NCI-H2196 treated with DMSO at 0.1 percent for 48 hours (cell line): ENCODE measurements at regions not wholly inside any gene's neighbourhood (a gene's known extent, or its start where the extent isn't known, plus 50 kb on each side); places are given as distances from the start of the nearest gene placed in this dataset.
"Not testable (repeated sequence)": the region's sequence is repeated elsewhere in the genome, so short reads cannot be mapped to it uniquely, and the experiment has no call there.

Experiments used
- DNase-seq: peaks from one replicate; lab custom pipeline; 2025; ENCODE audit not compliant: unreplicated experiment; lab: John Stamatoyannopoulos, UW

DNA sequence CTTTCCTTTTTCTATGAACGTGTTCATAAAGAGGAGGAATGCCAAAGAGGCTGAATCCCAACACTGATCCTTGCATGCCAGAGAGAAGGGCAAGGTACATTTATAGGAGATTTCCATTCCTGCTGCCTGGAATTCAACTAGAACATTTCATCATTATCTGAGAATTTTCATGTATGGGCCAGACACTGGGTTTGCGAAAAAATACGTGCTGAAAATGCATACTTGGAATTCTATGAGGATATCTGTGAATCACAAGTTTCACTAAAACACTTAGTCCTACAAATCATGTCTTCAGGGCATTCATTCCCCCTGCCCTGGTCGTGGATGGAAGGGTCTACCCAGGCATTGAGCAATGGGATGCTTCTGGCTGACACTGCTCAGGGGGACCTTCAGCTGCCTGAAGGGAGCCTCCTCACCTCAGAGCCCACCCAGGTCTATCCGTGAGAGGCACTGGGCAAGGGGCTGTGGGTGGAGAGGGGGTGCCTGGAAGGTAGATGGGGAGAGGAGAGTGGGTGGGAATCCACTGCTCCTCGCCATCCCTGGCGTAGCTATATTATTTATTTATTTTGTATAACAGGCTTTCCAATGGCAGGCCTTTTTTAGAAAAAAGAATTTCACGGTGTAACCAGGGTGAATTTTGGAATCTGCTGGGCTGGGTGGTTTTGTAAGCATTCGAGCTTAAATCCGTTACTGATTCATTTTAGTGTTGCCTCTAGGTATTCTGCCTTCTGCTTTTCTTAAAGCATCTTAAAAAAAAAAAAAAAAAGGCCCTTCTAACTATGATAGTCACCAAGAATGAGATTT, 560.6 kb upstream of the ID2 start:
- no peak for DNase-seq

- no peak for DNase-seq
These were observed 559.9 kb upstream of the ID2 start for GRCh38 chr2:8121826-8122513.

DNA sequence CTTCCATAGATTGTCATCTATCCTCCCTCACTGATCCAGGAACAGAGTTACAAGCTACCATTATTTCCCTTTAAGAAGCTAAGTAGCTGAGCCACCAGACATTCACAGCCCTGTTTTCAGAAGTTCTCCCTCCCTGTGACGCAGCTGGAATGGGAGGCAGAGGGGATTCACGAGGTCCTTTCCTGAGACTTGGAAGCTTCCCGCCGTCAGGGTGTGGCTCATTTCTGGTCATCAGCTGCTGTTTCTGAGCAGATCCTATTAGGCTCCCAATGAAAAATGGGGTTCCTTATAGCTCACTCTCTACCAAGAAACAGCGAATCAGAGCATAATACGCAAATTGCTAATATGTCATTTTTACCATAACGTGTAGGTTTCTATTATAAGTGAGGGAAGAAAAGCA, 559.3 kb upstream of the ID2 start:
- no peak for DNase-seq

- no peak for DNase-seq
These were observed 558.4 kb upstream of the ID2 start for GRCh38 chr2:8123464-8123863.

- DNase-seq, result no peak
These were observed 555.8 kb upstream of the ID2 start for GRCh38 chr2:8125741-8126711.

DNA sequence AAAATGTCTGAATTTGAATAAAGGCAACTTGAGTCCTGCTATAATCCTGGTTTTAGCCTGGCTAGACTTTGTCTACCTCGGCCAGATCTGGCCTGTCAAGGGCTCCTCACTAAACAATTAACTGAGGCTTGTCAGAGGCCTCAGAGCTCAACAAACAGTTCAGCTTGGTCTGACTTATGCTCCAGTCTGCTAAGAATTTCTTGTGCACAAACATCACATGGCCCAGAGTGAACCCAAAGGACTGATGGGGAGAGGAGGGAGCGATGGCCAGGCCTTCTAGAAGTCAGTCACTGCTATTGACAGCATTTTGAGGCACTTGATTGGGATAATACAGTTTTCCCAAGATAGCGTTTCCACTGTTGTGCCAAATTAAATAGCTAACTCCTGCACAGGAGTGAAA, 555.1 kb upstream of the ID2 start:
- DNase-seq, result no peak

DNA sequence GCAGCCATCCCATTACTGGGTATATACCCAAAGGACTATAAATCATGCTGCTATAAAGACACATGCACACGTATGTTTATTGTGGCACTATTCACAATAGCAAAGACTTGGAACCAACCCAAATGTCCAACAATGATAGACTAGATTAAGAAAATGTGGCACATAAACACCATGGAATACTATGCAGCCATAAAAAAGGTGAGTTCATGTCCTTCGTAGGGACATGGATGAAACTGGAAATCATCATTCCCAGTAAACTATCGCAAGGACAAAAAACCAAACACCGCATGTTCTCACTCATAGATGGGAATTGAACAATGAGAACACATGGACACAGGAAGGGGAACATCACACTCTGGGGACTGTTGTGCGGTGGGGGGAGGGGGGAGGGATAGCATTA, 550.4 kb upstream of the ID2 start:
- not testable (repeated sequence) for DNase-seq

DNA sequence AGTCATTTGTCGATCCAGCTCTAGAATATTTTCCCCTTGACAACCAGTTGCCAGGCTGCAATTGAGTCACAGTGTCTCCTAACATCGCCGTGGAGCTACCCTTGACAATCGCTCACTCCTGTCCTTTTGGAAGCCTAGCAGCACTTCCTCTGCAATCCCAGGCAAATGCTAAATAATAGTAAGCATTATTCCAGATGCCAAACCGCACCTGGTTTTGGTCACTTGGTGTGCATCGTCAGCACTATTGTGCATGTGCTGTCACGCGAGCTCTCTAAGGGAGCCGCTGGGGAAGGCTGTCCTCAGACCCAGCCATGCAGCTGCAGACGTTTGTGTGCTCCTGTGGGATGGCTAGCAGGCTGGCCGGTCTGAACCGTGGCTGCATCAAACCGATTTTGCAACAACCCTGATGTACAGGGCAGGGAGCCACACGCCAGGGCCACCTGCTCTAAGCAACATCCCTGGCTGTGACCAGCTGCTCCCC, 549.5 kb upstream of the ID2 start:
- no peak for DNase-seq

DNA sequence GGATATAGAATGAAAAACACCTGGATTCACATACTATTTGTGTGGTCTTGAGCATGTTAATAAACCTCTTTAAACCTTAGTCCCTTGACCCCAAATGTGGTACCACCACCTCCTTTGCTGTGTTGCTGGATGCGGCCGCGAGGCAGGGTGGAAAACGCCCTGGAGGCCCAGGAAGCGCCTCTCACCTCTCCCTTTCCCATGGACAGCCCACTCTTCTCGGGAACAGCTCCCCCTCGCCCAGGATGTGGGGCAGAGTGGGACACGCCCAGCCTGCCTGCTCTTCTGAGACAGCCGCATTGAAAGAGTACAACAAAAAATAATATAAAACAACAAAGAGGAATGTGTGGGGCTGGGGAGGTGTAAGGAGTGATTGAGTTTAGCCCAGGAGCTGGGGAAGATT, 549.0 kb upstream of the ID2 start:
- no peak for DNase-seq

- no peak for DNase-seq
These were observed 548.5 kb upstream of the ID2 start for GRCh38 chr2:8133363-8133762.

DNA sequence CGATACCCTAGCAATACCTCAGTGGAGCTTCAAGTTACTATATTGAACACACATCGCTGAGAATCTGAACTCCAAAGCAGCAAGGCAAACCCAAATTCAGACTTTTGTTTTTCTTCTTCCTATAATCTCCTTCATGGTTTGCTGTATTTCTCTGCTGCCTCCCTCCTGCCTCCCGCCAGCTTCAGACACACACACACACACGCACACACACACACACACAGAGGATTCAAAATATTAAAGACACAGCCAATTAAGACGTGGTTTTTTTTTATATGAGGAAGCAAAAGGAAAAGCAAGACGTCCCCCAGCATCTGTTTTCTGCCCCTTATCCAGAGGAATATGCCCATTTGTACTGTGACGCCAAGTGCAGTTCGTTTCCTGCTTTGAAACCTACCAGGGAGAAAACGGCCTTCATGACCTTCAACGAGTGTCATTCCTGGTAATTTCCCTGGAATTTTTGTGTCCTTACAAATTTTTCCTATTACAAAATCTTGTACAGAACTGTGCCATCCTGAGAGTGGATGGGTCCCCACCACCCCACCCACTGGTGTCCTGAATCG, 547.9 kb upstream of the ID2 start:
- no peak for DNase-seq

- no peak for DNase-seq
These were observed 547.4 kb upstream of the ID2 start for GRCh38 chr2:8134473-8134932.

DNA sequence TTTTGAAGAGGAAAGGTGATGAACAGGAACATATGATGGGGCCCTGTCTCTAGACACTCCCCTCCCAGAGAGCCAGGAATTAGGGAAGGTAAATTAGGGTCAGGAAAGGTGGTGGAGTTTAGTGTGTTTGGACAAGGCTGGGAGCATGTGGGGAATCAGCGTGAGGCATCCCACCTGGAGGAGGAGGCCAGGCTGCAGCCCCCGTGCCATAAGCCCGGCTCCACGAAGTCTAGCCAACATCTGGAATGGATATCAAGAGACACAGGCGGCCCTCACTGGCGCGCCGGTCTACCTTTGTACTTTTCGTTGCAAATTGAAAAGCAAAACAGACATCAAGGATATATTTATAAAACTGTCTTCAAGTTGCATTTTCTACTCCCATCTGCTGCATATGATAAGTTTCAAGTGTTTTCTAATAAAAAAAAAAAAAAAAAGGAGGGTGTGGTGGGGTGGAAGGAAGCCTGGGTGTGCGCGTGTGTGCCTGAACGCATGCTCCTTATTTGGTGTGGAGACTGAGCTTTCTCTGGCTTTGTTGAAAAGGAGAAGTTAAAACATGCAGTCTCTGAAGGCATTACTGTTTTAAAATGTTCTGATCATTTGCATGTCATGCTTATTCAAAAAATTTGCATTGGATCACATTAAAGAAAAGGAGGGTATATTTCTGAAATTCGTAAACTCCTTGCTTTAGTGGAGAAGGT, 546.7 kb upstream of the ID2 start:
- no peak for DNase-seq

- DNase-seq, result no peak
These were observed 544.1 kb upstream of the ID2 start for GRCh38 chr2:8137801-8138200.

- no peak for DNase-seq
These were observed 543.3 kb upstream of the ID2 start for GRCh38 chr2:8138525-8138922.

DNA sequence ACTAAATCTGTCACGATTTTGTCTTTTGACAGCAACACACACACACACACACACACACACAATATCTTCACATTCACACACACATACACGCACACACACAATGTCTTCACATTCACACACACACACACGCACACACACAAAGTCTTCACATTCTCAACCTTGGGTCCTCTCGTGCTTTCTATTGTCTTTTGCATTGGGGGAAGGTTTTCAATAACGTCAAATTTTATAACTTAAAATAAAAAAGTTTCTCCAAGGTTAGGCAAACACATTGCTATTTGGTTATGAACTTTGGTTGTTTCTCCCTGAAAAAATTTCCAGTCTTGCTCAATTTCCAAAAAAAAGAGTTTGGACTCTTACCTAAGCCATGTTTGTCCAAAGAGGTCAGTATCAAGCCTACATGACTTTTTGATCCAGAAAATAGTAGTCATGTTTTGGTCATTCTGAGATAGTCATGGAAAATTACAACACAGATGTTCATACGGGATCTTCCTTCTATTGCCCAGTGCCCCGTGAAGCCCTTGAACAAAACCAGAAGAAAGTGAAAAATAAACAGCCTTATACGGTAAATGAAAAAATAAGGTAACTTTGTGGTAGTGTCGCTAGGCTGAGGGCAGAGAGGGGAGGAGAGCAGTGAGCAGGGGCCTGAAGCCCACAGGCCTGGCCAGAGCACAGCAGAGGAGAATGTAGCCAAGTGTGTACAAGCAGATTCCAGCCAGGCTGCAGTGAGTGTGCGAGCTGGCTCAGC, 542.8 kb upstream of the ID2 start:
- no peak for DNase-seq

DNA sequence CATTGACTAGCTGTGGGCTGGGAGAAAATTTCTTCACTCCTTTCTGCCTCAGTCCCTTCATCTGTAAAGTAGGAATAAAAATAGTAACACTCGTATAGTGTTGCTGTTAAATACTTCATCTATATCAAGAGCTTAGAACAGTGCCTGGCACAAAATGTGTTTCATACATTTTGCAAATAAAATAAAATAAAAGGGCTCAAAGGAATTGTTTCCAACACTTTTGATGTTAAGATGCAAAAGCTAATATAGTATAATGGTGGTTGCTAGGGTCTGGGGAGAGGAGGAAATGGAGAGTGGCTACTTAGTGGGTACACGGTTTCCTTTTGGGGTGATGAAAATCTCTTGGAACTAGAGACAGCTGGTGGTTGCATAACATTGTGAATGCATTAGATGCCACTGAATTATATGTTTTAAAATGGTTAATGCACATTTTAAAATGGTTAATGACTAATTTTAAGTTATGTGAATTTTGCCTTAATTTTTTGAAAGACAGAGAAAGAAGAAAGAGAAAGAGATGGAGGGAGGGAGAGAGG, 542.1 kb upstream of the ID2 start:
- DNase-seq, result no peak

DNA sequence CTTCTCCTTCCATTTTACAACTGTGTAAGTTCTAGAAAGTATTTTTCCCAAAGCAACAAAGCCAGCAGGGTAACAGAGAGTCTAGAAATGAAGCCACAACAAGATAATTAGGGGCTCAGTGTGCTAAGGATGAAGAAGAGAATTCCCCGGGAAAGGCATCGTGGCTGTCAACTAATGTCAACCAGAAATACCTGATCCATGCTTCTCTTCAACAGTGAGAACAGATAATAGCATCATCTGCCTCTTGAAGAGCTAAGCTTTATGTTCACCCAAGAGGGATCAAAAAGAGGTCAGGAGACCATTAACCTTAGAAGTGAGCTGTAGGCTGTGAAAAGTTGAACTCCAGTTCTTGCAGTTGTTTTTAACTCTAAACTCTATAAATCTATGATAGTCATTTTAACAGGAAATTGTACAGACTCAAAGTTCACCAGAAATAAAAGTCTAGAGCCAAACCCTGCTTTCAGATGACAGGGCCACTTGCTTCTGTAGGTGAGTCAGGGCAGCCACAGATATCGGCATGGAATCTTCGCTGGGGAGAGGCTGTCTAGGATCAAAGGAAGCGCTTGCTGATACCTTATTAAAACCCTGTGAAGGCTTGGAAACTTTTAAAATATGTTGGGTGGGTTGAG, 540.7 kb upstream of the ID2 start:
- DNase-seq, result no peak

DNA sequence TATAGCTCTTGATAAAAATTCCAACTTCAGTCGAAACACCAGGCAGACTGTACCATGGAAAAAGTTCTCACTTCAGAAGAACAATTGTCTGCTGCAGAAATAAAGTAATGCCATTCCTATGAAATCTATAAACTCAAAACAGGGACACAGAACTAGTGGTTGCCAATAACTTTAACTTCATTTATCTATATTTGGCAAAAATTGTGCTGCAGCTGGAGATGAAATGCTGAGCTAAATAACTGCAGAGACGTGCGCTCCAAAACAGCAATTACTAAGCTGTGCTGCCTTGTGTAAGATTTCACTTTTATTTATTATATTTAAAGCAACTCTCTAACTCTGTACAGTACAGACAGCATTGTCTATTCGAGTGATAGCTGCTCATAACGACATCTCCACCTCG, 540.1 kb upstream of the ID2 start:
- no peak for DNase-seq
